Loucy (cell line): ENCODE measurements at regions not wholly inside any gene's neighbourhood (a gene's known extent, or its start where the extent isn't known, plus 50 kb on each side); places are given as distances from the start of the nearest gene placed in this dataset.

Source experiments
- H2AFZ ChIP-seq: fragments of 200-600 bp; sonication (generic); 2 replicates; pipeline ENCODE4 v1.6.0; 2016; ENCODE audit warnings: antibody characterized with exemption, mild to moderate bottlenecking, low read length, moderate library complexity
- H3F3A ChIP-seq: fragments of 200-600 bp; 2 replicates; pipeline ENCODE4 v1.6.0; 2016; ENCODE audit warnings: antibody characterized with exemption, low read depth, mild to moderate bottlenecking
- H3K27me3 ChIP-seq: fragments of 200-600 bp; sonication (generic); 2 replicates; pipeline ENCODE4 v1.6.1; 2014; ENCODE audit warnings: low read length, mild to moderate bottlenecking; ENCODE audit not compliant: insufficient read depth, poor library complexity, severe bottlenecking
- H3K36me3 ChIP-seq: fragments of 200-600 bp; sonication (generic); 2 replicates; pipeline ENCODE4 v1.6.1; 2016; ENCODE audit warnings: low read length; ENCODE audit not compliant: insufficient read depth
- H3K4me1 ChIP-seq: fragments of 200-600 bp; sonication (generic); 2 replicates; pipeline ENCODE4 v1.5.1; 2014; ENCODE audit warnings: low read length, mild to moderate bottlenecking; ENCODE audit not compliant: insufficient read depth, poor library complexity, severe bottlenecking
- H3K4me2 ChIP-seq: fragments of 200-600 bp; sonication (generic); 2 replicates; pipeline ENCODE4 v1.6.0; 2014; ENCODE audit warnings: antibody characterized with exemption, low read length, low read depth, mild to moderate bottlenecking; ENCODE audit not compliant: poor library complexity, severe bottlenecking
- H3K4me3 ChIP-seq: fragments of 200-600 bp; sonication (generic); 2 replicates; pipeline ENCODE4 v1.5.1; 2014; ENCODE audit warnings: low read length, mild to moderate bottlenecking, mixed read lengths; ENCODE audit not compliant: poor library complexity, severe bottlenecking
- H3K79me2 ChIP-seq: fragments of 200-600 bp; sonication (generic); 2 replicates; pipeline ENCODE4 v1.6.1; 2014; ENCODE audit warnings: low read length; ENCODE audit not compliant: insufficient read depth
- H3K9ac ChIP-seq: fragments of 200-600 bp; sonication (generic); 2 replicates; pipeline ENCODE4 v1.6.0; 2014; ENCODE audit warnings: mild to moderate bottlenecking, low read depth, low read length, moderate library complexity; ENCODE audit not compliant: poor library complexity, severe bottlenecking
- H3K9me2 ChIP-seq: fragments of 200-600 bp; sonication (generic); replicated peaks from 2 replicates; pipeline ENCODE4 v1.6.1; 2016; ENCODE audit warnings: low read depth, low read length, mixed read lengths
- H3K9me3 ChIP-seq: fragments of 200-600 bp; sonication (generic); 2 replicates; pipeline ENCODE4 v1.6.1; 2014; ENCODE audit warnings: mild to moderate bottlenecking, antibody characterized with exemption, low read length, low read depth; ENCODE audit not compliant: insufficient read depth
- H4K20me1 ChIP-seq: fragments of 200-600 bp; sonication (generic); 2 replicates; pipeline ENCODE4 v1.6.0; 2014; ENCODE audit warnings: antibody characterized with exemption, low read length, mild to moderate bottlenecking; ENCODE audit not compliant: insufficient read depth, poor library complexity, severe bottlenecking
- CTCF ChIP-seq: fragments of 200-600 bp; sonication (generic); conservative IDR thresholded peaks from 2 replicates; pipeline ENCODE4 v1.5.1; 2014; ENCODE audit warnings: mild to moderate bottlenecking, antibody characterized with exemption, low read length
- EZH2phosphoT487 ChIP-seq: fragments of 200-600 bp; IDR thresholded peaks from 2 replicates; pipeline ENCODE4 v1.6.1; 2018; ENCODE audit warnings: antibody characterized with exemption, mild to moderate bottlenecking, moderate library complexity, borderline replicate concordance

GRCh38 chr11:79829891-79830290, 389.1 kb upstream of the TENM4 start:
- Histone ChIP-seq H3K9me3 (no peaks in the 10 kb centered on the region), H3K27me3 (no peaks in the 10 kb centered on the region), H3F3A (no peaks in the 10 kb centered on the region), H3K9ac (no peak overlapping the region), H3K9me2 (no peaks in the 10 kb centered on the region), H3K4me1 (no peaks in the 10 kb centered on the region), H3K4me2 (no peak overlapping the region), H3K36me3 (no peaks in the 10 kb centered on the region), H4K20me1 (no peaks in the 10 kb centered on the region), H2AFZ (no peak overlapping the region), H3K4me3 (no peak overlapping the region), H3K79me2 (no peaks in the 10 kb centered on the region)
- TF ChIP-seq EZH2phosphoT487 (no peak), CTCF (no peak)

DNA sequence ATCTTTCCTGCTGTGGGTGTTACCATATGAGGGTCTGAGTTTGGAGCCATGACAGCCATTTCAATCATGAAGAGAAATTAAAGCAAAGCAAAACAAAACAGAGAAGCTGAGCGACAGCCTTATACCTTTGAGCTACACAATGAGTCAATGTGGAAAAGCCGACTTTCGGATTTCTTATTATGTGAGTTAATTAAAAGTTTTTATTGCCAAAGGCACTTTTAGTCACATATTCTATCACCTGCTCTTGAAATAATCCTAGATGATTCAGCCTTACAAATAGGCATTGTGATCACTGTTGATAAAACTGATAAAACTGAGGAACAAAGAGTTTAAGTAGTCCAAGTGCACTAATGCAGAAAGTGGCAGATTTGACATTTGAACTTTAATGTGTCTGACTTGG, 381.9 kb upstream of the TENM4 start:
- H3K9me2 ChIP-seq = no peaks in the 10 kb centered on the region

DNA sequence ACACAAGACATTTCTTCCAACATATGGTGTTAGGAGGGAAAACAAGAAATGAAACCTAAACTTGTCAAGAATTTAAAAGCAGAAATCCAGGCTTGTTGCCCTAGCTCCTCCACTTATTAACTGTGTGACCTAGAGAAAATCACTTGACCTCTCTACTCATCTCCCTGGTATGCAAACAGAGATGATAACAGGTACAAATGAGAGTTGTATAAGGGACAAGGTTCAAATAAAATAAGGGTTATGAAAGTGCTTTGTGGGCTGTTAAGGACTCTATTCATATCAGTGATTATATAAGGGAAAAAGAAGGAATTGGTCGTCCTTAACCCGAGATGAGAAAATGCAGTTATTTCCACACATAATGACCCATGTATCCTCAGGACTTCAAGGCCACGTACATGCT, 372.7 kb upstream of the TENM4 start:
- Histone ChIP-seq H2AFZ (no peak overlapping the region), H3K27me3 (no peaks in the 10 kb centered on the region), H3K9me2 (no peaks in the 10 kb centered on the region), H3K9me3 (no peaks in the 10 kb centered on the region), H3F3A (no peaks in the 10 kb centered on the region), H3K9ac (no peak overlapping the region), H3K79me2 (no peaks in the 10 kb centered on the region), H4K20me1 (no peaks in the 10 kb centered on the region), H3K4me2 (no peak overlapping the region), H3K4me3 (no peak overlapping the region), H3K36me3 (no peaks in the 10 kb centered on the region), H3K4me1 (no peaks in the 10 kb centered on the region)
- TF ChIP-seq EZH2phosphoT487 = no peak
- no peak for TF ChIP-seq CTCF

More for the DNA sequence above, 381.9 kb upstream of the TENM4 start:
- no peaks in the 10 kb centered on the region for H3K27me3 ChIP-seq
- no peaks in the 10 kb centered on the region for H3K4me1 ChIP-seq
- no peak overlapping the region for H3K4me2 ChIP-seq
- no peak overlapping the region for H2AFZ ChIP-seq
- H3K4me3 ChIP-seq = no peak overlapping the region
- H4K20me1 ChIP-seq = no peaks in the 10 kb centered on the region
- H3K79me2 ChIP-seq = no peaks in the 10 kb centered on the region
- no peaks in the 10 kb centered on the region for H3K9me3 ChIP-seq
- H3F3A ChIP-seq = no peaks in the 10 kb centered on the region
- H3K9ac ChIP-seq = no peak overlapping the region
- TF ChIP-seq CTCF = no peak
- no peak for TF ChIP-seq EZH2phosphoT487
- no peaks in the 10 kb centered on the region for H3K36me3 ChIP-seq
